ENCODE measurements at regions not wholly inside any gene's neighbourhood (a gene's known extent, or its start where the extent isn't known, plus 50 kb on each side); places are given as distances from the start of the nearest gene placed in this dataset.
"Not testable (repeated sequence)": the region's sequence is repeated elsewhere in the genome, so short reads cannot be mapped to it uniquely, and the experiment has no call there.

- DNase-seq, result no peak
Measured at GRCh38 chrX:47776292-47777006, 60.3 kb upstream of the ZNF81 start.

GRCh38 chrX:47772764-47773163 lies 63.9 kb upstream of the ZNF81 start:
- DNase-seq, result no peak

- no peak for DNase-seq
Measured at GRCh38 chrX:47771473-47771872, 65.2 kb upstream of the ZNF81 start.

GRCh38 chrX:47762826-47763225 lies 73.9 kb upstream of the ZNF81 start:
- DNase-seq, result not testable (repeated sequence)

GRCh38 chrX:47752685-47753084 lies 84.0 kb upstream of the ZNF81 start:
- no peak for DNase-seq

- peak; percentile 2 to 24 for DNase-seq
Measured at GRCh38 chrX:47751670-47752069, 85.0 kb upstream of the ZNF81 start.

- DNase-seq, result no peak
Measured at GRCh38 chrX:47749185-47749967, 87.3 kb upstream of the ZNF81 start.

- DNase-seq, result no peak
Measured at GRCh38 chrX:47748576-47748975, 88.1 kb upstream of the ZNF81 start.

GRCh38 chrX:47746446-47746845 lies 87.5 kb upstream of the UXT start:
- no peak for DNase-seq

- DNase-seq, result no peak
Measured at GRCh38 chrX:47745416-47745815, 86.4 kb upstream of the UXT start.

GRCh38 chrX:47743504-47743903 lies 84.5 kb upstream of the UXT start:
- no peak for DNase-seq

GRCh38 chrX:47738870-47739269 lies 79.9 kb upstream of the UXT start:
- DNase-seq, result not testable (repeated sequence)

- DNase-seq, result no peak
Measured at GRCh38 chrX:47723689-47724088, 64.7 kb upstream of the UXT start.

GRCh38 chrX:47723083-47723482 lies 64.1 kb upstream of the UXT start:
- no peak for DNase-seq

- DNase-seq, result no peak
Measured at GRCh38 chrX:47722260-47722659, 63.3 kb upstream of the UXT start.

- DNase-seq, result not testable (repeated sequence)
Measured at GRCh38 chrX:47715078-47715477, 56.1 kb upstream of the UXT start.

- DNase-seq, result not testable (repeated sequence)
Measured at GRCh38 chrX:47712675-47713074, 53.7 kb upstream of the UXT start.

GRCh38 chrX:47710252-47710651 lies 51.3 kb upstream of the UXT start:
- DNase-seq, result no peak
